ENCODE measurements at regions not wholly inside any gene's neighbourhood (a gene's known extent, or its start where the extent isn't known, plus 50 kb on each side); places are given as distances from the start of the nearest gene placed in this dataset.

- no peaks in the 10 kb centered on the region for H3K27me3 ChIP-seq (ENCODE audit: insufficient read depth, poor library complexity, severe bottlenecking)
- no peak for ATAC-seq (ENCODE audit: low read depth)
Measured at GRCh38 chr1:25061261-25061995, 131.4 kb upstream of the RUNX3 start.

GRCh38 chr1:25057188-25057587 lies 127.1 kb upstream of the RUNX3 start:
- Histone ChIP-seq H3K36me3 (ENCODE audit: low read depth) (no peaks in the 10 kb centered on the region), H3K9me3 (ENCODE audit: severe bottlenecking) (no peaks in the 10 kb centered on the region), H3K4me3 (ENCODE audit: severe bottlenecking) (no peak overlapping the region), H3K4me1 (ENCODE audit: insufficient read depth, poor library complexity, severe bottlenecking) (no peaks in the 10 kb centered on the region), H3K27ac (ENCODE audit: poor library complexity, severe bottlenecking) (no peak overlapping the region), H3K27me3 (ENCODE audit: insufficient read depth, poor library complexity, severe bottlenecking) (no peaks in the 10 kb centered on the region)
- DNase-seq (ENCODE audit: low spot score) (no peak), ATAC-seq (ENCODE audit: low read depth) (no peak)
- TF ChIP-seq, protein P1, sequence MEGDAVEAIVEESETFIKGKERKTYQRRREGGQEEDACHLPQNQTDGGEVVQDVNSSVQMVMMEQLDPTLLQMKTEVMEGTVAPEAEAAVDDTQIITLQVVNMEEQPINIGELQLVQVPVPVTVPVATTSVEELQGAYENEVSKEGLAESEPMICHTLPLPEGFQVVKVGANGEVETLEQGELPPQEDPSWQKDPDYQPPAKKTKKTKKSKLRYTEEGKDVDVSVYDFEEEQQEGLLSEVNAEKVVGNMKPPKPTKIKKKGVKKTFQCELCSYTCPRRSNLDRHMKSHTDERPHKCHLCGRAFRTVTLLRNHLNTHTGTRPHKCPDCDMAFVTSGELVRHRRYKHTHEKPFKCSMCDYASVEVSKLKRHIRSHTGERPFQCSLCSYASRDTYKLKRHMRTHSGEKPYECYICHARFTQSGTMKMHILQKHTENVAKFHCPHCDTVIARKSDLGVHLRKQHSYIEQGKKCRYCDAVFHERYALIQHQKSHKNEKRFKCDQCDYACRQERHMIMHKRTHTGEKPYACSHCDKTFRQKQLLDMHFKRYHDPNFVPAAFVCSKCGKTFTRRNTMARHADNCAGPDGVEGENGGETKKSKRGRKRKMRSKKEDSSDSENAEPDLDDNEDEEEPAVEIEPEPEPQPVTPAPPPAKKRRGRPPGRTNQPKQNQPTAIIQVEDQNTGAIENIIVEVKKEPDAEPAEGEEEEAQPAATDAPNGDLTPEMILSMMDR (IDR thresholded peaks at IDR 0.05; ENCODE audit: poor library complexity, severe bottlenecking) = no peak

More at GRCh38 chr1:25061261-25061995, 131.4 kb upstream of the RUNX3 start:
- no peak overlapping the region for H3K27ac ChIP-seq (ENCODE audit: poor library complexity, severe bottlenecking)
- H3K9me3 ChIP-seq (ENCODE audit: severe bottlenecking) = no peaks in the 10 kb centered on the region
- TF ChIP-seq, protein P1 (IDR thresholded peaks at IDR 0.05; ENCODE audit: poor library complexity, severe bottlenecking) = no peak
- H3K4me1 ChIP-seq (ENCODE audit: insufficient read depth, poor library complexity, severe bottlenecking) = no peaks in the 10 kb centered on the region
- H3K36me3 ChIP-seq (ENCODE audit: low read depth) = no peaks in the 10 kb centered on the region
- DNase-seq (ENCODE audit: low spot score) = peak; percentile 16
- H3K4me3 ChIP-seq (ENCODE audit: severe bottlenecking) = no peak overlapping the region

DNA sequence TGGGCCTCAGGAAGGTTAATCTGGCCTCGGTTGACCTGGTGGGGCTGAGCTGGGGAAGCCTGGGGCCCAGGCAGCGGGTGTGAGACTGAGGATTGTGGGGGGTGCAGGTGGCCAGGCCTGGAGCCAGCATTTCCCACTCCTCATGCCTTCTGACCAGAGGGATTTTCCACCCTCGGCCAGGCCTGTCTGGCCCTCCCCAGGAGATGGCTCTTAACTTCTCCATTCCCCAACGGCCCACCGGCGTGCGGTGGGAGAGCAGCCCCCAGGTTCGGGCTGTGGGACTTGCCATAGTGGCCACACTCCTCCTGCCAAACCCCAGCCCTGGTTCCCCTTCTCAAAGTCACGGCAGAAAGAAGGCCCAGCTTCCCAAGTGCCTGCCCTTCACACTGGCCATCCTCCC lies 126.5 kb upstream of the RUNX3 start:
- no peak overlapping the region for H3K27ac ChIP-seq (ENCODE audit: poor library complexity, severe bottlenecking)
- no peak overlapping the region for H3K4me3 ChIP-seq (ENCODE audit: severe bottlenecking)
- no peaks in the 10 kb centered on the region for H3K27me3 ChIP-seq (ENCODE audit: insufficient read depth, poor library complexity, severe bottlenecking)
- no peaks in the 10 kb centered on the region for H3K36me3 ChIP-seq (ENCODE audit: low read depth)
- H3K4me1 ChIP-seq (ENCODE audit: insufficient read depth, poor library complexity, severe bottlenecking) = no peaks in the 10 kb centered on the region
- DNase-seq (ENCODE audit: low spot score) = no peak
- H3K9me3 ChIP-seq (ENCODE audit: severe bottlenecking) = no peaks in the 10 kb centered on the region
- no peak for ATAC-seq (ENCODE audit: low read depth)
- TF ChIP-seq, protein P1 (IDR thresholded peaks at IDR 0.05; ENCODE audit: poor library complexity, severe bottlenecking) = no peak

- TF ChIP-seq, protein P1 (IDR thresholded peaks at IDR 0.05; ENCODE audit: poor library complexity, severe bottlenecking) = no peak
- ATAC-seq (ENCODE audit: low read depth) = no peak
- no peak for DNase-seq (ENCODE audit: low spot score)
- no peaks in the 10 kb centered on the region for H3K9me3 ChIP-seq (ENCODE audit: severe bottlenecking)
- no peaks in the 10 kb centered on the region for H3K27me3 ChIP-seq (ENCODE audit: insufficient read depth, poor library complexity, severe bottlenecking)
- no peaks in the 10 kb centered on the region for H3K36me3 ChIP-seq (ENCODE audit: low read depth)
- H3K4me3 ChIP-seq (ENCODE audit: severe bottlenecking) = no peak overlapping the region
- H3K27ac ChIP-seq (ENCODE audit: poor library complexity, severe bottlenecking) = no peak overlapping the region
- no peaks in the 10 kb centered on the region for H3K4me1 ChIP-seq (ENCODE audit: insufficient read depth, poor library complexity, severe bottlenecking)
Measured at GRCh38 chr1:25055961-25056360, 125.9 kb upstream of the RUNX3 start.

GRCh38 chr1:25055324-25055780 lies 125.3 kb upstream of the RUNX3 start:
- no peaks in the 10 kb centered on the region for H3K27me3 ChIP-seq (ENCODE audit: insufficient read depth, poor library complexity, severe bottlenecking)
- ATAC-seq (ENCODE audit: low read depth) = no peak

More at GRCh38 chr1:25055324-25055780, 125.3 kb upstream of the RUNX3 start:
- Histone ChIP-seq H3K9me3 (ENCODE audit: severe bottlenecking) (no peaks in the 10 kb centered on the region), H3K4me1 (ENCODE audit: insufficient read depth, poor library complexity, severe bottlenecking) (no peaks in the 10 kb centered on the region), H3K36me3 (ENCODE audit: low read depth) (no peaks in the 10 kb centered on the region), H3K4me3 (ENCODE audit: severe bottlenecking) (no peak overlapping the region), H3K27ac (ENCODE audit: poor library complexity, severe bottlenecking) (no peak overlapping the region)
- DNase-seq (ENCODE audit: low spot score) = peak; percentile 34
- TF ChIP-seq, protein P1 (IDR thresholded peaks at IDR 0.05; ENCODE audit: poor library complexity, severe bottlenecking) = no peak

Data from RWPE2 (cell line).